ENCODE measurements at regions not wholly inside any gene's neighbourhood (a gene's known extent, or its start where the extent isn't known, plus 50 kb on each side); places are given as distances from the start of the nearest gene placed in this dataset.
"Not testable (repeated sequence)": the region's sequence is repeated elsewhere in the genome, so short reads cannot be mapped to it uniquely, and the experiment has no call there.

DNA sequence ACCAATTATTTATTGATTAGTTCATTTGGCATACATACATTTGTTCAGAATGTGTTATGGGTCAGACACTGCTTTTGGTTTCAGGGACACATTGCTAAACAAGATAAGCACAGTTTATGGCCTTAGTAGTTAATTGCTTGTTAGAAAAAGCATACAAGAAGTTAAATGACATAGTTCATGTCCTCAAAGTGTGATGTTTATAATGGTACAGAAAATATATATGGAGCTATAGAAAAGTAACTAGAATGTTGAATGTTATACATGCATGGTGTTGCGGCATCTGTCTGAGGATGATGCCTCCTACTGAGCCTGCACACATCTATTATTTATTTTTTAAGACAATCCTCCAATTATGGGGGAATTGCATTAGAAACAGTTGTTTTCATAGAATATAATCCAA lies 1476.3 kb upstream of the PCDH7 start:
- DNase-seq: no peak

DNA sequence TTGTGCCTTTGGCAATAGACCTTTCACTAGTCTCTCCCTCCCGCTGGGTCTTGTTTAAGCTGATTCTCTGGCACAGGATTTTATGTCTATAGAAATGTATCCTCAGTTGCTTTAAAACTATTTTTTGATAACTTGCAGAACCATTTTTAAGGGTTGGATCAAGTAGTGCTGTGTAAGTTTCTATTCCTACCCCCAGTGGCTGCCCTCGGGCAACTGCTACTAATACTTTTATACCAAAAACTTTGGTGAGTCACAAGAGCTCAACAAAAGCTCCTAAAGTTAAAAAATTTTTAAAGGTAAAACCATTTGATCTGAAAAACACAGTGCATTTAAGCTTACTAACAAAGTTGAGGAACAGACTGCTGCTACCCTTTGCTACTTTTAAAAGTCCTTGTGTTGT lies 1460.6 kb upstream of the PCDH7 start:
- DNase-seq: no peak

DNA sequence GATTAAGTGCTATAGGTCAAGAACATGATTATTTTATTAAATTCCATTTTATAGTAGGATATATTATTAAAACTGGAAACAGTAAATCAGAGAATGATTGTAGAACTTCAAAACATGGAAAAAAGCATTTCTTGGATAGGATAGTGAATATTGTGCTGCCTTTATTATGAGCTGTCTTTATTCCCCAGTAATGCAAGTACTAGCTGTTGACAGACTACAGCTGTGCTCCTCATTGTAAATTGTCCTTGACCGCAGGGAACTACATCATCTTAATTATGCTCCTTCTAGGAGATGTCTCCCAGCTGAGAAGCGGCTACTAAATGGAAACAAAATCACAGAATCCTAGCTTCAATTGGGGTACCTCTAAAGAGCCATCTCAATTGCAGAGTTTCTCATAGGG lies 1457.2 kb upstream of the PCDH7 start:
- no peak for DNase-seq

DNA sequence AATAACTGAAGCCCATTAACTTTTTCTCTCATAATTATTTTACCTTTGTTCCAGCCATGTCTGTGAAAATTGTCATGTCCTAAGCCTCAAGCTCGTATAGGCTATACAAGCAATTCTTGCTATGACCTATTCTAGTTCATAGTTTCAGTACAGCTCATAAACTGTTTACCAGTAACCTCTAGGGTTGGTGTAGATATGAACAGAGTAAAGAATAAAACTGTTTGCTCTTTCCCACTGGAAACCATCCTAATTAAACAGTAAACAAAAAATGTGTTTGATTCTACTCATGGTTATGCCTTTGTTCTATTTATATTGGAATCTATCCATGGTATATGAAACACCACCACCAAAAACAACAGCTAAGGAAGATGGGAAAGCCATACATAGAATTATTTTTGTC lies 1444.0 kb upstream of the PCDH7 start:
- DNase-seq: no peak

DNA sequence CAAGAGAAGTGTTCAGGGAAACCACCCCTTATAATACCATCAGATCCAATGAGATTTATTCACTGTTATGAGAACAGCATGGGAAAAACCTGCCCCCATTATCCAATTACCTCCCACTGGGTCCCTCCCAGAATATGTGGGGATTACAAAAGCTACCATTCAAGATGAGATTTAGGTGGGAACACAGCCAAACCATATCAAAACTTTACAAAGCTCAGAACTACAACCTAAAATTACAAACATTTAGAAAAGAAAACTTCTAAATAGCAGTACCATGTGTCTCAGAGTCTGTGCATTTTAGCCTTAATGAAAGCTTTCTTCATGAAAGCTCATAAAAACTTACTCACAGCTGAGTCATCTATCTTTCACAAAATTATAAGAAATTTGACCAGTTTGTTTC lies 1442.8 kb upstream of the PCDH7 start:
- no peak for DNase-seq

DNA sequence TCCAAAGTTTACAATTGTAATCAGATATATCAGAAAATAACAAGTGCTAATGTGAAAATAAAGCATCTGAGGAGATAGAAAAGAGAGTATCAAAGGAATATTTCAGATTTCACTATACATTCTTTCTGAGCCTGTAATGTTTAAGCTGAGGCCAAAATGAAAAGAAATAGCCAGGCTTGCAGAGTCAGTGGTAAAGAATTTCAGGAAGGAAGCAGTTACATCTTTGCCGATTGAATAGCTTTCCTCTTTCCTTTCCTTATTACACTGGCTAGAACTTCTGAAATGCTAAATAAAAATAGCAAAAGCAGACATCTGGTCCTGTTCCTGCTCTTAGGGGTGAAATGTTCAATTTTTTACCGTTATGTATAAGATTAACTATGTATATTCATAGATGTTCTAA lies 1441.6 kb upstream of the PCDH7 start:
- no peak for DNase-seq

DNA sequence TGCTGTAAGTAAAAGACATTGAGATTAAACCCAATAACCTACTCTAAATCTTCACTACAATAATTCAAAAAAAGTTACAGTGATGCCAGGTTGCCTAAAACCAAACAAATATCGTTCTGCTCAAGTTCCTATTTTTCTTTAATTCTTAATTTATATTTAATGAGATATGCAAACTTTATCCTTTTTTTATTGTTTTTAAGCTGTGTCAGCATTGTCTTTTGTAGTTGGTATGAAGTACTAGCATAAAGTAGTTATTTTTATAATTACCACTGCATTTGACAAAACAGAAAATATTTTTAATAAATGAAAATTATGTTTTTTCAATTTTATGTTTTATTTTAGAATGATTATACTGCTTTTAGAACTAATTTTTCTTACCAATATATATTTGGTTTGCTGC lies 1431.1 kb upstream of the PCDH7 start:
- DNase-seq: no peak

DNA sequence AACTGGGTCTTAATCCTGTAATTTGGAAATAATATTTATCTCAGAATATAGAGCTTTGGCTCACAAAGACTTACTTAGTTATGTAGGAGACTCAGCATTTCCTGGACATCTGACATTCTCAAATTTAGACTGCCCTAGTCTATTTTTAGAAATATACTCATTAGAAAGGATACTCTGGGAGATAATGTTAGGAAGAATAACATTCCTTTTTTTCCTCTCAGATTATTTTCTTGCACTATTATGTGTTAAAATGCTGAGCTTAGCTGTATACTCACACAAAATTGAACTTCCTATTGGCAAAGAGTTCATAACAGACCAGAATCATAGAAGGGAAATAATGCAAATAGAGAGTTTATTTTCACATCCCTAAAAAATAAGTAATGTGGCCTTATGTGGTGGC lies 1424.9 kb upstream of the PCDH7 start:
- no peak for DNase-seq

DNA sequence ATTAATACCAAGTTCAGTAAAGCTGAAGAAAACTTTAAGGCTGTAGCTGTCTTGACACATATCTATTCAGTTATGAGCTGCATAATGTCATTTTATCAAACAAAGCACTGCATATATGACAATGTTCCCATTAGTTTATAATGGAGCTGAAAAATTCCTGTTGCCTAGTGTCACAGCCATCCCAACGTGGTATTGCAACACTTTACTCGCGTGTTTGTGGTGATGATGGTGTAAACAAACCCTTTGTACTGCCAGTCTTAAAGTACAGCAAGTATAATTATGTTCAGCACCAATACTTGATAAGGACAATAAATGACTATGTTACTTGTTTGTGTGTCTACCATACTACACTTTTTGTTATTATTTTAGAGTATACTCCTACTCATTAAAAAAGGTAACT lies 1415.6 kb upstream of the PCDH7 start:
- DNase-seq: no peak

DNA sequence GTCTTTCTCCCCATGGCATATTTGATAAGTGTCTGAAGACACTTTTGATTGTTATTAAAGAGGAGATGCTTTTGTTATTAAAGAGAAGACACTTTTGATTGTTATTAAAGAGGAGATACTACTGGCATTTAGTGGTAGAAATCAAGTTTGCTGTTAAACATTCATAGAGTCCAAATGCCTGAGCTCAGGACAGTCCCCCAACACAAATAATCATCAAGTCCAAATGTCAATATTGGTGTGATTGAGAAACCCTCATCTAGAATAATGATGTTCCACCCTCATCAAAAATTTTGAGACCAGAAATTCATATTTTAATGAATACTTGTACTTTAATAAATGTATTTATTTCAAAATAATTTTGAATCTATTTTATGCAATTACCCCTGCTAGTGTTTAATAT lies 1412.9 kb upstream of the PCDH7 start:
- no peak for DNase-seq

DNA sequence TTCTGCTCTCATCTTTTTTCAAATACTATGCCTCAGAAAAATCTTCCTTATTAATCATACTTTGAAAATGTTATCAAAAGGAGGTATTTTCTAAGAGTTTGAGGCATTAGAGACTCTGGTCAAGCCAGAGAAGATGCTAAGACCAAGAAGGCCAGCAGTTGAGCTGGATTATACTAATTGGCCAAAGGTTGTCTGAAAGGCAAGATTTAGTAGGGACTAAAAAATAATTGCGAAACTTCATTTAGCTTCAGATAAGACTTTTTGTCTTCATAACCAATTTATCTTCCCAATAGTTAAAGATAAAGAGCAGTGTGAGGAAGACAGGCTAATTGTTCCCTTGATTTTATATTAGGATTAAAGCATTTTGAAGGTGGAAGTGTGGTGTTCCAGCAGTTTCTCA lies 1412.4 kb upstream of the PCDH7 start:
- DNase-seq: no peak

DNA sequence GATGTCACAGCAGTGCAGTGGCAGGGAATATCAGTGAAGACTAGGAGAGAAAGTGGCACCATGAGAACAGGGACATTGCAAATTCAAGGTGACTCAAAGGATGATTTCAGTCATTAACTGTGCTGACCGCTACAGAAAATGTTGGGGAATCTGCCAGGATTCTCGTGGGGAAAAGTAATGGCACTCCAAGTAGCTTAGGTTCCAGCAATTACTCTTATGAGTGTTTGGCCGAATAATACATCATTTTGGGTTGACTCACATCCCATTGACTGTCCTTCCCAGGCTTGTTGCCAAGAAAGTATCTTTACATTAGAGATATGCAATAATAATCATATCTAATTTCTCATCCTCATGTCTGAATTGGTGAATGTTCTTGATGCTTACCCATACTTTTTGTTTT lies 1411.1 kb upstream of the PCDH7 start:
- no peak for DNase-seq

DNA sequence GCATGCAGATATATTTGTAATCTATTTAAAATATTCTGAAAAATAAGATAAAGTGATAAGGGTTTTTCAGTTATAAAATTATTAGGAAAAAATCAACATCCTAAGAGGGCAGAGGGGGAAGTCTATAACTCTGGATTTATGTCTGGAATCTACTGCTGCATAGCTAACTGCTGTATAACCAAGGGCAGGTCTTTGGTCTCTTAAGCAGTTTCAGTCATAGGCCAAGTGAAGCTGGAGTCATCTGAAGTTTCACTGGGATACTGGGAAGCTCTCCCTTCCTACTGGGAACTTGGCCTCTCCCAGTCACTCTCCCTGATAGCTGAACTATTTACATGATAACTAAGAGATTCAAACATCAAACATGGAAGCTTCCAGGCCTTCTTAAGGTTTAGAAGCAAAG lies 1409.9 kb upstream of the PCDH7 start:
- no peak for DNase-seq

DNA sequence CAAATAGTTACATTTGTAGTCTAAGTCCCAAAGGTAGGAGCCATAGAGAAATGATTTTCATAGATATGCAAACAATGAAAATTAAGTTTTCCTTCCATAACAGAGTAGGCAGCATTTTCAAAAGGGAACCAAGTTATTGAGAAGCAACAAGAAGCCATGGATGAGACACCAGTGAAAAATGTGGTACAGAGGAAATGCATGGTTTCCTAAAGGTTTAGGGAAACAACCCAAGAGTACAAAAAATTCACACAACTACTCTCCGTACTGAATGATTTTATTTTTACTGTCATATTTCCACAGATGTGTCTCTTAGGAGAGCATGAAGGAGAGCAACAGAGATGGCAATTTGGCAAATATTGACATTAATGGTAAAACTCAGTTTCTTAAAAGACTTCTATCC lies 1408.9 kb upstream of the PCDH7 start:
- DNase-seq: no peak

DNA sequence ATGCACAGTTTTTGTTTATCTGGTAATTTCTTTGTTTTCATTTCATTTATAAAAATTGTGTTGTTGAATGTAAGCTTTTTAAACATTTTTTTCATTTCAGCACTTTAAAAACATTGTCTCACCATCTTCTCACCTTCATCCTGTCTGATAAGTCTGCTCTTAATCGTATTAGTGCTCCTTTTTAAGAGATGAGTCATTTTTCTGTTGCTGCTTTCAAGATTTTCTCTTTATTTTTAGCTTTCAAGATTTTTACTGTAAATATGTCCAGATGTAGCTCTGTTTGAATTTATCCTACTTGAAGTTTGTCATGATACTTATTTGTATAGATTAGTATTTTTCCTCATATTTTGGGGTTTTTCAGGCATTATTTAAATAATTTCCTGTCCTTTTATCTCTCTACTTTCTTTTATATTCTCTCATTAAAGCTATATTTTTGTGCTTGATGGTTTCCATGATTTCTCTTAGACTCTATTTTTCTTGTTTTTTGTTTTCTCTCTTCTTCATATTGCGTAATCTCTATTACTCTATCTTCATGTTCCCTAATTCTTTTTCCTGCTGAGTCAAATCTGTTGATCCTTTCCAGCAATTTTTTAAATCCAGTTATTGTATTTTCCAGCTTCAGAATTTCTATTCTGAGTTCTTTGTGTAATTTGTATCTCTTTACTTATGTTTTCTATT lies 1400.4 kb upstream of the PCDH7 start:
- DNase-seq: no peak

DNA sequence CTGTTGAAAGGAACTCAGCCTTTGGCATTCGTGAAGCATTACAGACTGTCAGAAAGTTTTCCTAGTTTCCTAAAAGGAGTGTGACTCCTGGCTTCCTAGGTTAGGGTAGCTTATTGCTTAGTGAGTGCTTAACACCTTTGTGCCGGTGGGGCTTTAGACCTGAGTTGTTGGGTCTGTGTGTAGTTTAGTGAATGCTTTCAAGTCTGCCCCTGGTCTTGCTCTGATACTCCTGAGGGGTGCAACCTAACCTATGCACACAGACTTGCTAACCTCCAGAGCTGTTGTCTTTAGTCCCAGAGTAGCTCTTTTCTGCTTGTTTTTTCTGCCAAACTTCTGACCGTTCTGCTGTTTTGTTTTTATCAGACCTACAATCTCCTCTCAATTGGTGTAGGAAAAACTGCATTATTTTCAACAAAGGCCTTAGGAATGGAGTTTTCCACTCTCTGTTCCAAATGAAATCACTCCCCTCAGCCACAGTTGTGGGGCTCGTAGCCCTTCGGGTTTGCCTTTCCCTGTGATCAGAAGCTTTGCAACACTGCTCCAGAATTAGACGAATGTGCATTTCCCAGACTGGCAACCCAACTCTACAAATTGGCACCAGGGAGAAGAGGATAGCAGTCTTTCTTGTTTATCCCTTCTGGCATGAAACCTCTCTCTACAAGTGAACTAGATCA lies 1399.1 kb upstream of the PCDH7 start:
- no peak for DNase-seq

DNA sequence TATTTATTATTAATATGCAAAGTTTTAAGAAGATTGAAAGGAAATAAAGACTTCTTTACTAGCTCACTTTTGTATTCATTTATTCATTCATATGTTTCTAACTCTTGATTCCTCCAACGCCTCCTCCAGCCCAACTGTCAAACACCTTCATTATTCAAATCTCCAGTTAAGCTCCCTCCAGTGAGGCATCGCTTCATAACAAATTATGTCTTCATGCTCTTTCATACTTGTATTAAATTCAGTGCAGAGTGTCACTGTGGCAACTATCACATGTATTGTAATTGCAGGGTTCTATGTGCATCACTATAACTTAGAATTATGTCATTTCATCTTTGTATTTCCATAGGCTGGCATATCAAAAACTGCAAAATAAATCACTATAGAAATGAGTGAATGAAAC lies 1394.2 kb upstream of the PCDH7 start:
- DNase-seq: no peak

DNA sequence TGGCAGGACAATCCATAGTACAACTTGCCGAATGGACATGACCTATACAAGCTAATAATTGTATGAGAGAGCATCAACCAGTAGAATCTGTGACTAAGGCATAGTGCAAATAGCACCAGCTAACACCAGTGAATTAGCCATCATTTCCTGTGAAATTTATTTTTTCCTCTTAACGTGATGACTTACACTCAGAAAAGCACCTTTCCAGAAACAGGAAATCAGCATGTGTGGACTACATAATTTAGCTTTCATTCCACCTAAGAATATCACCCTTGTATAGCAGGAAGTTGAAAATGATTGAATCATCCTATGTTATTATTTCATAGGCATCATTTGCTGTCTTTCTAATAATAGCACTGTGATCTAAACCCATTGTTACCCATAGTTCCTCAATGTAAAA lies 1393.4 kb upstream of the PCDH7 start:
- DNase-seq: no peak

DNA sequence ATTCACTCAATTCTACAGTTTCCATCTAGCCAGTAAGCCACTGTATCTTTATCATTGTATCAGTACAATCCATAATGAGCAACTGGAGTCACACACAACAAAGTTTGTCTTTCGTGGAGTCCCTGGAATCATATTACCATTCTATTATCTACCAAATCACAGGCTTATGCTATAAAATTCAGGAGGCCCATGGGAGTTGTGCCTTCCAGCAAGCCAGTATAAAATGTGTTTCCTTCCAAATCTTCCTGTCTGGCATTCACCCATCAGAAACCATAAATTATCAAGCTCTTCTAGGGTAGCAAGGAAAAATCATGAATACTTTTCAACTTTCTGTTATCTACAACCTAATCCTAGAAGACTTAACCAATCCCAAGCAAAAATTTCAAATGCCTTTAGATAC lies 1383.3 kb upstream of the PCDH7 start:
- DNase-seq: no peak

DNA sequence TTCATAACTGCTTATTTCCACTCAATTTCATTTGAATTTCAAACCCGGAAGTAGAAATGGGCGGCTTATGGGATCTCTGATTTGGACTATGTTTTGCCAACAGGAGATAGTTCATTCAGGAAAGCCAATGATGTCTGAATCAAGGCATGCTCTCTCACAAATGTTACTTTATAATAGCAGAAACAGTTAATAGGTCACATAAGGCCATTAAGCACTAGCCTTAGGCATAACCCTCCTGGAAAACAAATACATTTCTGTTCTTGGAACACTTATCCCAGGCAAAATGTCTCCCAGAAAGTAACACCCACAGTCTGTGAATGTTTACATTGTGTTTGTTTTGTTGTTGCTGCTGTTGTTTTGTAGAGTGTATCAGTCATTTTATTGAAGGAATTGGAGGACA lies 1347.2 kb upstream of the PCDH7 start:
- DNase-seq: no peak

DNA sequence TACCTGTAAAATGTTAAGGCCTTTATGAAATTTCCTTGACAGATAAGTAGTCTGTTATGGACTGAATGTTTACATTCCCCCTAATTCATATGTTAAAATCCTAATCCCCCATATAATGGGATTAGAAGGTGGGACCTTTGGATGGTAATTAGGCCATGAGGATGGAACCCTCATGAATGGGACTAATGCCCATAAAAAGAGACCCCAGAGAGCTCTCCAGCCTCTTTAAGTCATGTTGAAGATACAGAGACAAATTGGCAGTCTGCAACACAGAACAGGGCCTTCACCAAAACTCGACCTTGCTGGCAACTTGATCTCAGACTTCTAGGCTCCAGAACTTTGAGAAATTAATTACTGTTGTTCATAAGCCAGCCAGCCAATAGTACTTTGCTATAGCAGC lies 1344.5 kb upstream of the PCDH7 start:
- DNase-seq: no peak

DNA sequence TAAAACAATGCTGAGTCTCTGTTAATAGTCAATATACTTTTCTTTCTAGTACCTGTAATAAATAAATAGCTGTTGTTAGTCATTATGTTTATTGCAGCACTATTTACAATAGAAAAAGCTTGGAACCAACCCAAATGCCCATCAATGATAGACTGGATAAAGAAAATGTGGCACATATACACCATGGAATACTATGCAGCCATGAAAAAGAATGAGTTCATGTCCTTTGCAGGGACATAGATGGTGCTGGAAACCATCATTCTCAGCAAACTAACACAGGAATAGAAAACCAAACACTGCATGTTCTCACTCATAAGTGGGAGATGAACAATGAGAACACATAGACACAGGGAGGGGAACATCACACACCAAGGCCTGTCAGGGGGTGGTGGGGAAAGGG lies 1341.9 kb upstream of the PCDH7 start:
- not testable (repeated sequence) for DNase-seq

DNA sequence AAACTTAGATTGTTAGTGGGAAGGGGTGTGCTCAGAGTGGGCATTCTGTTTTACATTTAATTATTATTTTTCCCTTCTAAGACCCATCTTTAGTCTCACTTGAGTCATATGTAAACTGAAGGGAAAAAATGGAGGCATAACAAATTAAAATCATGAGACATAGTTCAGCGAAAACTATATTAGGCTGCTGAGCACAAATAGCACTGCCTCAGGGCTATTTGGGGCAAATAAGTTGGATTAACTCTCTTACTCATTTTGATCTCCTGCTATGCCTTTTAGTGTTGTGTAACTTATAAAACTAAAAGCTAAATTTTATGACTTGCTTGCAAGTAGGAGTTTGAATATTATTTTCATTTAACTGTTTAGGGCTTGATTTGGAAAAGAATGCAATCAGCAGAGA lies 1329.2 kb upstream of the PCDH7 start:
- DNase-seq: no peak

DNA sequence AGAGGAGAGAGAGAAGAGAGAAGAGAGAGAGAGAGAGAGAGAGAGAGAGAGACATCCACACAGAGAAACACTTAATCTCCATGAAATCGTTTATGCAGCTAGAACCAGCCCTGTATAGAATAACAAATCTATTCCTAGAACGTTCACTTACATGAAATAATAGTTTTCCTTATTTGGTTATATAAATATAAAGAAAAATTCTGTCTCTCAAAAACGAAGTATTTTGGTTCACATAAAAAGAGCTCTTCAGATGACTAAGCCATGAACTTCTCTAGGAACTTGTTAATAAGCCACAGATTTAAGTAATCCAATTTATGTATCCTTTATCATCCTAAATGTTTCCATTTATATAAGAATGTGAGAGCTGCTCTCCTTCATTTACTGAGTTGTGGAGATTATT lies 1315.1 kb upstream of the PCDH7 start:
- DNase-seq: no peak

DNA sequence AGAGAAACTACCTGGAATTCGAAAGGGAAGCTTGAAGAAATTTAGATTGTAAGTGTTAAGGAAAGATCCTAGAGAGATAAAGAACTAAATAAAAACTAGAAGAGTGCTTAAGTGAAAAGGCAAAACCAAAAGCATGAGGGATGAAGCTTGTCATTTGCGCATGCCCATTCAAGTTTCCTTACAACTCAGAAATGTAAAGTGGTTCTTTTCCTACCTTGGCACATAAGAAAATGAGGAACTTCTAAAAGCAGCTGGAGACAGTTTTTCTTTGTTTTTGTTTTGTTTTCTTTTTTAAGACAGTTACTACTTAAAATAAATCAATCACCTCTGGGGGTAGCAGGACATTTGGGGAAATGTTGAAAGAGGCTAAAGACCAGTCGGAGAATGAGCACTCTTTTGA lies 1304.4 kb upstream of the PCDH7 start:
- DNase-seq: no peak
